ENCODE measurements at regions not wholly inside any gene's neighbourhood (a gene's known extent, or its start where the extent isn't known, plus 50 kb on each side); places are given as distances from the start of the nearest gene placed in this dataset.

DNA sequence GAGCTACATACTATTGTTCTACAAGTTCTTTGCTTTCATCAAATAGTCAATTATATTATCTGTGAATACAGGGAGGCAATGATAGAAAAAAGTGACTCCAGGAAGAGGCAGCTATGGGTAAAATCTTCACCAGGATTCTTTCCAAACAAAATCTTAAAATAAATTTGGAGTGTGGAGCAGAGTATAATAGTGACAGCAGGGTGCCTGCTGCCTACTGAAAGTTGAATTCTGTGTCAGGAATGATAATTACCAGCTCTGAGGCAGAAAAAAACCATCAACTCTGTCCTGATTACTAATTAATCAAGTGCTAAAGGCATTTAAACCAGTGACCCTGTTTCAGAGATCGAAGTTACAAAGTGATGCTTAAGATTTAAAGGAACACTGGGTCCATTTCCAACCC is 148.0 kb downstream of the DIPK2A start:
- no peak for DNase-seq (ENCODE audit: low spot score)
- Histone ChIP-seq H3K4me3 (ENCODE audit: low read depth in 1 of 3, low read length in 3 of 3) (no peak overlapping the region), H3K9ac (ENCODE audit: low read depth in 1 of 2, low read length in 2 of 2) (no peak overlapping the region), H3K27ac (ENCODE audit: low read depth in 1 of 2, low read length in 2 of 2) (no peak overlapping the region), H3K36me3 (ENCODE audit: control insufficient read depth in 4 of 4, insufficient read depth in 3 of 4, low read depth in 1 of 4, low read length in 3 of 4) (no peaks in the 10 kb centered on the region), H3K9me3 (ENCODE audit: control insufficient read depth in 4 of 4, low read length in 3 of 4) (no peaks in the 10 kb centered on the region), H3K4me1 (ENCODE audit: control insufficient read depth in 4 of 4, insufficient read depth in 4 of 4, low read length in 3 of 4) (peaks cover 0 to 8% (median 2%) of the 10 kb centered on the region in 4 donors), H3K27me3 (ENCODE audit: control insufficient read depth in 4 of 4, insufficient read depth in 4 of 4, low read length in 3 of 4) (no peaks in the 10 kb centered on the region)
- no peak for TF ChIP-seq EGR1 (IDR thresholded peaks at IDR 0.05; ENCODE audit: low read depth in 2 of 2)
- TF ChIP-seq HNF4A (conservative IDR thresholded peaks at IDR 0.05), result peak in 1 of 2 donors; percentile 23
- WGBS, result 20% methylated on average over 1 of the region's 1 CpG

DNA sequence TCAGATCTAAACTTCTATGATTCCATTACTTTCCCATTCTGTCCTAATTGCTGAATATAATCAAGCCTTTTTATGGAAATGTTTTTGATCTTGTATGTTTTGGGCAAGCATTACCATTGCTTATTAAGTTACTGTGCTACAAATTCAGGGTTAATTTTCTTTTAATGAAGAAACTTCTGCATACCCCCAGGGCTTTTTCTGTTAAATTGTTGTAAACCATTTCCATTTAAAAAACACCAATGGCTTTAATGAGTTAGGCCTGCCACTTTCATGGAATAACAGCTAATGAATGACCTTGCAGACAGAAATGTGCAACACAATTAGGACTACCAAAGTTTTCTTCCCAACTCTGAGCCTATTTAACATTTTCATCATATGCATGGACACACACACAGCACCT is 150.0 kb downstream of the DIPK2A start:
- H3K9ac ChIP-seq (ENCODE audit: low read depth in 1 of 2, low read length in 2 of 2), result no peak overlapping the region
- no peak overlapping the region for H3K4me3 ChIP-seq (ENCODE audit: low read depth in 1 of 3, low read length in 3 of 3)
- no peak for DNase-seq (ENCODE audit: low spot score)

More for the DNA sequence above, 150.0 kb downstream of the DIPK2A start:
- no peaks in the 10 kb centered on the region for H3K27me3 ChIP-seq (ENCODE audit: control insufficient read depth in 4 of 4, insufficient read depth in 4 of 4, low read length in 3 of 4)
- H3K27ac ChIP-seq (ENCODE audit: low read depth in 1 of 2, low read length in 2 of 2), result no peak overlapping the region
- no peaks in the 10 kb centered on the region for H3K36me3 ChIP-seq (ENCODE audit: control insufficient read depth in 4 of 4, insufficient read depth in 3 of 4, low read depth in 1 of 4, low read length in 3 of 4)
- no peaks in the 10 kb centered on the region for H3K9me3 ChIP-seq (ENCODE audit: control insufficient read depth in 4 of 4, low read length in 3 of 4)
- H3K4me1 ChIP-seq (ENCODE audit: control insufficient read depth in 4 of 4, insufficient read depth in 4 of 4, low read length in 3 of 4), result peaks cover 0 to 8% (median 2%) of the 10 kb centered on the region in 4 donors
- no peak for TF ChIP-seq EGR1 (IDR thresholded peaks at IDR 0.05; ENCODE audit: low read depth in 2 of 2)
- TF ChIP-seq, protein P1, sequence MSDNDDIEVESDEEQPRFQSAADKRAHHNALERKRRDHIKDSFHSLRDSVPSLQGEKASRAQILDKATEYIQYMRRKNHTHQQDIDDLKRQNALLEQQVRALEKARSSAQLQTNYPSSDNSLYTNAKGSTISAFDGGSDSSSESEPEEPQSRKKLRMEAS (IDR thresholded peaks at IDR 0.05), result no peak
- TF ChIP-seq HNF4G (IDR thresholded peaks at IDR 0.05), result no peak
- no peak for TF ChIP-seq RAD21 (IDR thresholded peaks at IDR 0.05)
- TF ChIP-seq HNF4A (conservative IDR thresholded peaks at IDR 0.05), result no peak
- TF ChIP-seq GABPA (IDR thresholded peaks at IDR 0.05 in 1 of 2, conservative IDR thresholded peaks at IDR 0.05 in 1 of 2), result no peak
- TF ChIP-seq, protein P2, sequence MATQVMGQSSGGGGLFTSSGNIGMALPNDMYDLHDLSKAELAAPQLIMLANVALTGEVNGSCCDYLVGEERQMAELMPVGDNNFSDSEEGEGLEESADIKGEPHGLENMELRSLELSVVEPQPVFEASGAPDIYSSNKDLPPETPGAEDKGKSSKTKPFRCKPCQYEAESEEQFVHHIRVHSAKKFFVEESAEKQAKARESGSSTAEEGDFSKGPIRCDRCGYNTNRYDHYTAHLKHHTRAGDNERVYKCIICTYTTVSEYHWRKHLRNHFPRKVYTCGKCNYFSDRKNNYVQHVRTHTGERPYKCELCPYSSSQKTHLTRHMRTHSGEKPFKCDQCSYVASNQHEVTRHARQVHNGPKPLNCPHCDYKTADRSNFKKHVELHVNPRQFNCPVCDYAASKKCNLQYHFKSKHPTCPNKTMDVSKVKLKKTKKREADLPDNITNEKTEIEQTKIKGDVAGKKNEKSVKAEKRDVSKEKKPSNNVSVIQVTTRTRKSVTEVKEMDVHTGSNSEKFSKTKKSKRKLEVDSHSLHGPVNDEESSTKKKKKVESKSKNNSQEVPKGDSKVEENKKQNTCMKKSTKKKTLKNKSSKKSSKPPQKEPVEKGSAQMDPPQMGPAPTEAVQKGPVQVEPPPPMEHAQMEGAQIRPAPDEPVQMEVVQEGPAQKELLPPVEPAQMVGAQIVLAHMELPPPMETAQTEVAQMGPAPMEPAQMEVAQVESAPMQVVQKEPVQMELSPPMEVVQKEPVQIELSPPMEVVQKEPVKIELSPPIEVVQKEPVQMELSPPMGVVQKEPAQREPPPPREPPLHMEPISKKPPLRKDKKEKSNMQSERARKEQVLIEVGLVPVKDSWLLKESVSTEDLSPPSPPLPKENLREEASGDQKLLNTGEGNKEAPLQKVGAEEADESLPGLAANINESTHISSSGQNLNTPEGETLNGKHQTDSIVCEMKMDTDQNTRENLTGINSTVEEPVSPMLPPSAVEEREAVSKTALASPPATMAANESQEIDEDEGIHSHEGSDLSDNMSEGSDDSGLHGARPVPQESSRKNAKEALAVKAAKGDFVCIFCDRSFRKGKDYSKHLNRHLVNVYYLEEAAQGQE (IDR thresholded peaks at IDR 0.05), result no peak
- TF ChIP-seq, protein P3, sequence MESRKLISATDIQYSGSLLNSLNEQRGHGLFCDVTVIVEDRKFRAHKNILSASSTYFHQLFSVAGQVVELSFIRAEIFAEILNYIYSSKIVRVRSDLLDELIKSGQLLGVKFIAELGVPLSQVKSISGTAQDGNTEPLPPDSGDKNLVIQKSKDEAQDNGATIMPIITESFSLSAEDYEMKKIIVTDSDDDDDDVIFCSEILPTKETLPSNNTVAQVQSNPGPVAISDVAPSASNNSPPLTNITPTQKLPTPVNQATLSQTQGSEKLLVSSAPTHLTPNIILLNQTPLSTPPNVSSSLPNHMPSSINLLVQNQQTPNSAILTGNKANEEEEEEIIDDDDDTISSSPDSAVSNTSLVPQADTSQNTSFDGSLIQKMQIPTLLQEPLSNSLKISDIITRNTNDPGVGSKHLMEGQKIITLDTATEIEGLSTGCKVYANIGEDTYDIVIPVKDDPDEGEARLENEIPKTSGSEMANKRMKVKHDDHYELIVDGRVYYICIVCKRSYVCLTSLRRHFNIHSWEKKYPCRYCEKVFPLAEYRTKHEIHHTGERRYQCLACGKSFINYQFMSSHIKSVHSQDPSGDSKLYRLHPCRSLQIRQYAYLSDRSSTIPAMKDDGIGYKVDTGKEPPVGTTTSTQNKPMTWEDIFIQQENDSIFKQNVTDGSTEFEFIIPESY (IDR thresholded peaks at IDR 0.05), result no peak
- TF ChIP-seq JUND (IDR thresholded peaks at IDR 0.05), result no peak
- TF ChIP-seq, protein P4, sequence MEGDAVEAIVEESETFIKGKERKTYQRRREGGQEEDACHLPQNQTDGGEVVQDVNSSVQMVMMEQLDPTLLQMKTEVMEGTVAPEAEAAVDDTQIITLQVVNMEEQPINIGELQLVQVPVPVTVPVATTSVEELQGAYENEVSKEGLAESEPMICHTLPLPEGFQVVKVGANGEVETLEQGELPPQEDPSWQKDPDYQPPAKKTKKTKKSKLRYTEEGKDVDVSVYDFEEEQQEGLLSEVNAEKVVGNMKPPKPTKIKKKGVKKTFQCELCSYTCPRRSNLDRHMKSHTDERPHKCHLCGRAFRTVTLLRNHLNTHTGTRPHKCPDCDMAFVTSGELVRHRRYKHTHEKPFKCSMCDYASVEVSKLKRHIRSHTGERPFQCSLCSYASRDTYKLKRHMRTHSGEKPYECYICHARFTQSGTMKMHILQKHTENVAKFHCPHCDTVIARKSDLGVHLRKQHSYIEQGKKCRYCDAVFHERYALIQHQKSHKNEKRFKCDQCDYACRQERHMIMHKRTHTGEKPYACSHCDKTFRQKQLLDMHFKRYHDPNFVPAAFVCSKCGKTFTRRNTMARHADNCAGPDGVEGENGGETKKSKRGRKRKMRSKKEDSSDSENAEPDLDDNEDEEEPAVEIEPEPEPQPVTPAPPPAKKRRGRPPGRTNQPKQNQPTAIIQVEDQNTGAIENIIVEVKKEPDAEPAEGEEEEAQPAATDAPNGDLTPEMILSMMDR (IDR thresholded peaks at IDR 0.05; ENCODE audit: low read depth, low read length, missing input control), result no peak
- no peak for TF ChIP-seq SP1 (IDR thresholded peaks at IDR 0.05)
- no peak for TF ChIP-seq RXRA (IDR thresholded peaks at IDR 0.05)
- TF ChIP-seq NR2F2 (IDR thresholded peaks at IDR 0.05), result no peak
- TF ChIP-seq, protein P5, sequence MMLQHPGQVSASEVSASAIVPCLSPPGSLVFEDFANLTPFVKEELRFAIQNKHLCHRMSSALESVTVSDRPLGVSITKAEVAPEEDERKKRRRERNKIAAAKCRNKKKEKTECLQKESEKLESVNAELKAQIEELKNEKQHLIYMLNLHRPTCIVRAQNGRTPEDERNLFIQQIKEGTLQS (IDR thresholded peaks at IDR 0.05), result no peak
- no peak for TF ChIP-seq TAF1 (conservative IDR thresholded peaks at IDR 0.05)
- TF ChIP-seq FOXA2 (IDR thresholded peaks at IDR 0.05), result no peak
- no peak for TF ChIP-seq YY1 (IDR thresholded peaks at IDR 0.05)
- TF ChIP-seq FOXA1 (IDR thresholded peaks at IDR 0.05), result no peak
